ENCODE measurements at regions not wholly inside any gene's neighbourhood (a gene's known extent, or its start where the extent isn't known, plus 50 kb on each side); places are given as distances from the start of the nearest gene placed in this dataset.
A peak's percentile ranks its signal among the peaks of the same experiment; 100 is the strongest.

GRCh38 chr15:39157882-39158281 lies 423.0 kb upstream of the THBS1 start:
- DNase-seq, result no peak

- no peak for DNase-seq
Observed at GRCh38 chr15:39159833-39160232, 421.0 kb upstream of the THBS1 start.

GRCh38 chr15:39161096-39161495 lies 419.8 kb upstream of the THBS1 start:
- no peak for DNase-seq

- DNase-seq, result no peak
Observed at GRCh38 chr15:39165020-39165706, 415.7 kb upstream of the THBS1 start.

GRCh38 chr15:39167164-39168058 lies 413.5 kb upstream of the THBS1 start:
- no peak for DNase-seq

- DNase-seq, result peak; percentile 37
Observed at GRCh38 chr15:39171944-39172368, 408.9 kb upstream of the THBS1 start.

GRCh38 chr15:39172380-39173281 lies 408.2 kb upstream of the THBS1 start:
- DNase-seq, result peak; percentile 40

GRCh38 chr15:39173426-39173825 lies 407.5 kb upstream of the THBS1 start:
- no peak for DNase-seq

- DNase-seq, result no peak
Observed at GRCh38 chr15:39174332-39174731, 406.5 kb upstream of the THBS1 start.

- no peak for DNase-seq
Observed at GRCh38 chr15:39176030-39176429, 404.8 kb upstream of the THBS1 start.

- DNase-seq, result no peak
Observed at GRCh38 chr15:39177561-39177960, 403.3 kb upstream of the THBS1 start.

- no peak for DNase-seq
Observed at GRCh38 chr15:39180030-39180429, 400.8 kb upstream of the THBS1 start.

GRCh38 chr15:39180483-39180933 lies 400.4 kb upstream of the THBS1 start:
- DNase-seq, result no peak

- DNase-seq, result no peak
Observed at GRCh38 chr15:39181056-39181747, 399.7 kb upstream of the THBS1 start.

- DNase-seq, result no peak
Observed at GRCh38 chr15:39181940-39182339, 398.9 kb upstream of the THBS1 start.

GRCh38 chr15:39183164-39183881 lies 397.6 kb upstream of the THBS1 start:
- DNase-seq, result no peak

- DNase-seq, result no peak
Observed at GRCh38 chr15:39184701-39185390, 396.0 kb upstream of the THBS1 start.

- no peak for DNase-seq
Observed at GRCh38 chr15:39188314-39188713, 392.6 kb upstream of the THBS1 start.

- DNase-seq, result no peak
Observed at GRCh38 chr15:39188930-39189329, 391.9 kb upstream of the THBS1 start.

- DNase-seq, result no peak
Observed at GRCh38 chr15:39191871-39192291, 389.0 kb upstream of the THBS1 start.

GRCh38 chr15:39192351-39192750 lies 388.5 kb upstream of the THBS1 start:
- no peak for DNase-seq
